GM12878 (cell line): ENCODE measurements at regions not wholly inside any gene's neighbourhood (a gene's known extent, or its start where the extent isn't known, plus 50 kb on each side); places are given as distances from the start of the nearest gene placed in this dataset.

Experiments used
- CBX3 ChIP-seq: fragments of 200-600 bp; sonication (generic); IDR thresholded peaks from 2 replicates; pipeline ENCODE4 v1.6.1; 2016; ENCODE audit warnings: low read depth, borderline replicate concordance
- CREB1 ChIP-seq: IDR thresholded peaks from 2 replicates; pipeline ENCODE4 v1.6.1; 2012; ENCODE audit warnings: low read depth, mild to moderate bottlenecking, inconsistent platforms
- CTCF ChIP-seq, 3 experiments: IDR thresholded peaks in 2 of 3; conservative IDR thresholded peaks in 1 of 3; 2 replicates each; pipeline ENCODE4 v1.5.1; 2011; ENCODE audit warnings: low read depth in 3 of 3, low read length in 3 of 3, mild to moderate bottlenecking in 3 of 3, control low read depth in 2 of 3, moderate library complexity in 2 of 3, inconsistent platforms in 1 of 3, mixed read lengths in 1 of 3; ENCODE audit not compliant: control insufficient read depth in 2 of 3, insufficient read depth in 1 of 3; ENCODE audit errors: extremely low read depth in 1 of 3
- GABPA ChIP-seq: IDR thresholded peaks from 2 replicates; pipeline ENCODE4 v1.6.1; 2014; ENCODE audit warnings: antibody characterized with exemption, low read depth, mild to moderate bottlenecking, inconsistent platforms
- HDGF ChIP-seq: fragments of 450-650 bp; IDR thresholded peaks from 2 replicates; pipeline ENCODE4 v1.6.1; 2016; ENCODE audit warnings: antibody characterized with exemption
- JUND ChIP-seq: IDR thresholded peaks from 2 replicates; pipeline ENCODE4 v1.6.1; 2012; ENCODE audit warnings: low read depth, mild to moderate bottlenecking, low read length, improper control_type of control experiment, moderate library complexity
- PBX3 ChIP-seq: IDR thresholded peaks from 2 replicates; pipeline ENCODE4 v1.6.1; 2011; ENCODE audit warnings: mild to moderate bottlenecking, low read depth, low read length, moderate library complexity; ENCODE audit not compliant: insufficient replicate concordance
- YY1 ChIP-seq: IDR thresholded peaks from 2 replicates; pipeline ENCODE4 v1.6.1; 2011; ENCODE audit warnings: low read depth, mild to moderate bottlenecking, low read length
- ZBTB33 ChIP-seq: fragments of 450-650 bp; IDR thresholded peaks from 2 replicates; pipeline ENCODE4 v1.6.1; 2017; ENCODE audit warnings: mild to moderate bottlenecking

GRCh38 chr13:87986639-87987250, 315.6 kb downstream of the SLITRK5 start:
- TF ChIP-seq CTCF (IDR thresholded peaks at IDR 0.05 in 2 of 3, conservative IDR thresholded peaks at IDR 0.05 in 1 of 3; ENCODE audit: control insufficient read depth in 2 of 3, extremely low read depth in 1 of 3, insufficient read depth in 1 of 3, low read depth in 3 of 3, low read length in 3 of 3) = no peak
- TF ChIP-seq PBX3 = no peak
- TF ChIP-seq ZBTB33 = no peak
- TF ChIP-seq JUND = no peak
- TF ChIP-seq YY1 = no peak
- TF ChIP-seq CBX3 = no peak
- TF ChIP-seq HDGF = no peak
- no peak for TF ChIP-seq GABPA
- TF ChIP-seq CREB1 = no peak
